GM03348 (cell line): ENCODE measurements at regions not wholly inside any gene's neighbourhood (a gene's known extent, or its start where the extent isn't known, plus 50 kb on each side); places are given as distances from the start of the nearest gene placed in this dataset.
A peak's percentile ranks its signal among the peaks of the same experiment; 100 is the strongest.
"Not testable (repeated sequence)": the region's sequence is repeated elsewhere in the genome, so short reads cannot be mapped to it uniquely, and the experiment has no call there.

Experiments used
- DNase-seq: peaks from one replicate; pipeline ENCODE4 v3.0.0; 2012; ENCODE audit warnings: low spot score

GRCh38 chr6:135651964-135652755, 154.6 kb upstream of the AHI1 start:
- no peak for DNase-seq

- DNase-seq, result no peak
These were observed 157.5 kb upstream of the AHI1 start for GRCh38 chr6:135655055-135655454.

GRCh38 chr6:135657207-135657606, 159.7 kb upstream of the AHI1 start:
- no peak for DNase-seq

- DNase-seq, result no peak
These were observed 160.9 kb upstream of the AHI1 start for GRCh38 chr6:135658481-135658880.

- no peak for DNase-seq
These were observed 161.4 kb upstream of the AHI1 start for GRCh38 chr6:135658916-135659315.

- no peak for DNase-seq
These were observed 167.0 kb upstream of the AHI1 start for GRCh38 chr6:135664527-135664926.

- DNase-seq, result no peak
These were observed 168.4 kb upstream of the AHI1 start for GRCh38 chr6:135665935-135666334.

- DNase-seq, result peak; percentile 58
These were observed 170.3 kb upstream of the AHI1 start for GRCh38 chr6:135667691-135668455.

GRCh38 chr6:135672256-135672655, 174.7 kb upstream of the AHI1 start:
- DNase-seq, result no peak

GRCh38 chr6:135673501-135674309, 176.2 kb upstream of the AHI1 start:
- no peak for DNase-seq

GRCh38 chr6:135675026-135675425, 176.5 kb upstream of the PDE7B start:
- no peak for DNase-seq

- no peak for DNase-seq
These were observed 175.6 kb upstream of the PDE7B start for GRCh38 chr6:135675862-135676261.

- DNase-seq, result no peak
These were observed 170.3 kb upstream of the PDE7B start for GRCh38 chr6:135680964-135681913.

GRCh38 chr6:135686784-135687301, 164.7 kb upstream of the PDE7B start:
- no peak for DNase-seq

- DNase-seq, result not testable (repeated sequence)
These were observed 163.0 kb upstream of the PDE7B start for GRCh38 chr6:135688476-135688875.

GRCh38 chr6:135692426-135692825, 159.1 kb upstream of the PDE7B start:
- no peak for DNase-seq

- no peak for DNase-seq
These were observed 157.6 kb upstream of the PDE7B start for GRCh38 chr6:135693811-135694370.

- DNase-seq, result no peak
These were observed 151.8 kb upstream of the PDE7B start for GRCh38 chr6:135699705-135700104.

- no peak for DNase-seq
These were observed 150.1 kb upstream of the PDE7B start for GRCh38 chr6:135701426-135701825.

GRCh38 chr6:135703007-135703406, 148.5 kb upstream of the PDE7B start:
- DNase-seq, result no peak

GRCh38 chr6:135703621-135704020, 147.9 kb upstream of the PDE7B start:
- DNase-seq, result no peak
